K562 (cell line): ENCODE measurements at regions not wholly inside any gene's neighbourhood (a gene's known extent, or its start where the extent isn't known, plus 50 kb on each side); places are given as distances from the start of the nearest gene placed in this dataset.

Experiments used
- BRCA1 ChIP-seq, 2 experiments: fragments of 450-650 bp in 1 of 2; sonication (generic) in 1 of 2; formaldehyde crosslinking in 1 of 2; IDR thresholded peaks; 2 replicates each; pipeline versions ENCODE4 v1.5.0 to v1.6.1; 2017 to 2020; ENCODE audit warnings: mild to moderate bottlenecking in 1 of 2, missing genetic modification reagents in 1 of 2
- CBX5 ChIP-seq: IDR thresholded peaks from 2 replicates; pipeline ENCODE4 v1.6.1; 2014; ENCODE audit warnings: low read depth, borderline replicate concordance
- CEBPB ChIP-seq: fragments of 450-650 bp; IDR thresholded peaks from 2 replicates; pipeline ENCODE4 v1.6.1; 2016; ENCODE audit warnings: missing genetic modification characterization, missing compliant biosample characterization
- DNMT1 ChIP-seq: fragments of 450-650 bp; IDR thresholded peaks from 2 replicates; pipeline ENCODE4 v1.6.1; 2016; ENCODE audit warnings: antibody characterized with exemption, mild to moderate bottlenecking
- FOXK1 ChIP-seq: sonication (generic); formaldehyde crosslinking; IDR thresholded peaks from 2 replicates; pipeline ENCODE4 v1.8.0; 2022; ENCODE audit warnings: missing genetic modification reagents, mild to moderate bottlenecking, borderline replicate concordance
- SIN3A ChIP-seq, 2 experiments: fragments of 150-350 bp in 1 of 2; IDR thresholded peaks; 2 replicates each; pipeline ENCODE4 v1.6.1; 2011 to 2016; ENCODE audit warnings: borderline replicate concordance in 2 of 2, low read depth in 2 of 2, low read length in 2 of 2, mild to moderate bottlenecking in 2 of 2, moderate library complexity in 2 of 2; ENCODE audit not compliant: control insufficient read depth in 1 of 2
- ZNF197 ChIP-seq: fragments of 200-800 bp; sonication (Bioruptor generic); IDR thresholded peaks from 2 replicates; pipeline ENCODE4 v1.6.1; 2016; ENCODE audit warnings: low read depth, missing genetic modification characterization, missing compliant biosample characterization
- ZNF644 ChIP-seq: fragments of 200-800 bp; sonication (Bioruptor generic); IDR thresholded peaks from 2 replicates; pipeline ENCODE4 v1.6.1; 2016; ENCODE audit warnings: low read depth, missing genetic modification characterization, missing compliant biosample characterization
- ZNF764 ChIP-seq: fragments of 250-450 bp; sonication (Bioruptor Pico); IDR thresholded peaks from 2 replicates; pipeline ENCODE4 v1.4.0; 2020; ENCODE audit warnings: low read depth, mild to moderate bottlenecking, moderate library complexity
- TF ChIP-seq, protein P1 (sequence below): IDR thresholded peaks from 2 replicates; pipeline ENCODE4 v1.6.1; 2011; ENCODE audit not compliant: insufficient read length; ENCODE audit errors: extremely low read depth
- TF ChIP-seq, protein P2 (sequence below), 3 experiments: IDR thresholded peaks in 2 of 3; conservative IDR thresholded peaks in 1 of 3; 2 replicates each; pipeline ENCODE4 v1.5.1; 2011 to 2012; ENCODE audit warnings: low read length in 3 of 3, mild to moderate bottlenecking in 3 of 3, control low read depth in 2 of 3, improper control_type of control experiment in 1 of 3, inconsistent platforms in 1 of 3, low read depth in 1 of 3, mixed read lengths in 1 of 3, moderate library complexity in 1 of 3; ENCODE audit not compliant: insufficient read depth in 2 of 3

DNA sequence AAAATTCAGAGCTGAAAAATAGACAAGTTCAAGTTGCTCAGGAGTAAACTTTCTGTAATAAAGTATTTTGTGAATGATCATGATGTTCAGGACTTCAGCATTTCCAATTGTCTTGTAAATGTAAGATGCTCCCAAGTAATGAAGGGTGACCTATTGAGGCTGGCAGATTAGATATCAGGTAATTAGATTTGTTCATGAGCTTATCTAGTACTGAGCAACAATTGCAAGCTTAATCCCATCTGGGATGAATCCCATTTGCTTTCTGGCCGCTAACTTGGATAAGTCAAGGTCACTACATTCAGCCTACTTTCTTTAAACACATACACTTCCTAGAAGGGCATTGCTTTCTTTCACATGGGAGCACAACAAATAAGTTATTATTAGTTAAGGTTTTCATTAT is 82.4 kb upstream of the ITGB1 start:
- TF ChIP-seq CEBPB (tag) (no peak), ZNF197 (CRISPR knock-in tag) (no peak), ZNF644 (no peak), FOXK1 (no peak), BRCA1 (IDR thresholded peaks at IDR 0.05) (no peak), BRCA1 (CRISPR knock-in tag; IDR thresholded peaks at IDR 0.05) (no peak), SIN3A (IDR thresholded peaks at IDR 0.05; ENCODE audit: borderline replicate concordance in 2 of 2, control insufficient read depth in 1 of 2, low read depth in 2 of 2, low read length in 2 of 2) (no peak), CBX5 (no peak), ZNF764 (no peak), DNMT1 (no peak)
- TF ChIP-seq, protein P1, sequence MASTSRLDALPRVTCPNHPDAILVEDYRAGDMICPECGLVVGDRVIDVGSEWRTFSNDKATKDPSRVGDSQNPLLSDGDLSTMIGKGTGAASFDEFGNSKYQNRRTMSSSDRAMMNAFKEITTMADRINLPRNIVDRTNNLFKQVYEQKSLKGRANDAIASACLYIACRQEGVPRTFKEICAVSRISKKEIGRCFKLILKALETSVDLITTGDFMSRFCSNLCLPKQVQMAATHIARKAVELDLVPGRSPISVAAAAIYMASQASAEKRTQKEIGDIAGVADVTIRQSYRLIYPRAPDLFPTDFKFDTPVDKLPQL, result no peak
- TF ChIP-seq, protein P2, sequence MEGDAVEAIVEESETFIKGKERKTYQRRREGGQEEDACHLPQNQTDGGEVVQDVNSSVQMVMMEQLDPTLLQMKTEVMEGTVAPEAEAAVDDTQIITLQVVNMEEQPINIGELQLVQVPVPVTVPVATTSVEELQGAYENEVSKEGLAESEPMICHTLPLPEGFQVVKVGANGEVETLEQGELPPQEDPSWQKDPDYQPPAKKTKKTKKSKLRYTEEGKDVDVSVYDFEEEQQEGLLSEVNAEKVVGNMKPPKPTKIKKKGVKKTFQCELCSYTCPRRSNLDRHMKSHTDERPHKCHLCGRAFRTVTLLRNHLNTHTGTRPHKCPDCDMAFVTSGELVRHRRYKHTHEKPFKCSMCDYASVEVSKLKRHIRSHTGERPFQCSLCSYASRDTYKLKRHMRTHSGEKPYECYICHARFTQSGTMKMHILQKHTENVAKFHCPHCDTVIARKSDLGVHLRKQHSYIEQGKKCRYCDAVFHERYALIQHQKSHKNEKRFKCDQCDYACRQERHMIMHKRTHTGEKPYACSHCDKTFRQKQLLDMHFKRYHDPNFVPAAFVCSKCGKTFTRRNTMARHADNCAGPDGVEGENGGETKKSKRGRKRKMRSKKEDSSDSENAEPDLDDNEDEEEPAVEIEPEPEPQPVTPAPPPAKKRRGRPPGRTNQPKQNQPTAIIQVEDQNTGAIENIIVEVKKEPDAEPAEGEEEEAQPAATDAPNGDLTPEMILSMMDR (IDR thresholded peaks at IDR 0.05 in 2 of 3, conservative IDR thresholded peaks at IDR 0.05 in 1 of 3; ENCODE audit: insufficient read depth in 2 of 3, low read depth in 1 of 3, low read length in 3 of 3), result no peak
